SU-DHL-6 (cell line): ENCODE measurements at regions not wholly inside any gene's neighbourhood (a gene's known extent, or its start where the extent isn't known, plus 50 kb on each side); places are given as distances from the start of the nearest gene placed in this dataset.

Experiments used
- CTCF ChIP-seq: fragments of 200-600 bp; sonication (generic); IDR thresholded peaks from one replicate; pipeline ENCODE4 v1.5.1; 2017; ENCODE audit warnings: antibody characterized with exemption, mild to moderate bottlenecking, low read length, moderate library complexity; ENCODE audit not compliant: insufficient read depth, poor library complexity, severe bottlenecking
- EZH2phosphoT487 ChIP-seq: fragments of 200-600 bp; sonication (generic), shearing (Covaris generic); conservative IDR thresholded peaks from 2 replicates; pipeline ENCODE4 v1.6.1; 2018; ENCODE audit warnings: mild to moderate bottlenecking, antibody characterized with exemption, low read length, moderate library complexity, mixed read lengths

- no peak for TF ChIP-seq CTCF
- TF ChIP-seq EZH2phosphoT487: no peak
These were observed 211.7 kb downstream of the FAT4 start for GRCh38 chr4:125526420-125526819.
